Chondrocyte (in vitro differentiated cells): ENCODE measurements at regions not wholly inside any gene's neighbourhood (a gene's known extent, or its start where the extent isn't known, plus 50 kb on each side); places are given as distances from the start of the nearest gene placed in this dataset.
"Not testable (repeated sequence)": the region's sequence is repeated elsewhere in the genome, so short reads cannot be mapped to it uniquely, and the experiment has no call there.

Source experiments
- DNase-seq: peaks from one replicate; pipeline ENCODE4 v3.0.0; 2021; ENCODE audit warnings: mixed read lengths, low spot score
- H3K27ac Mint-ChIP-seq: one replicate; pipeline ENCODE4 v1.8.0; 2021; ENCODE audit warnings: mild to moderate bottlenecking, moderate library complexity, mixed read lengths; ENCODE audit not compliant: unreplicated experiment
- H3K27me3 Mint-ChIP-seq: 2 replicates; pipeline ENCODE4 v1.8.0; 2021; ENCODE audit warnings: low read depth, mixed read lengths
- H3K36me3 Mint-ChIP-seq: 2 replicates; pipeline ENCODE4 v1.8.0; 2021; ENCODE audit warnings: low read depth, mixed read lengths
- H3K4me1 Mint-ChIP-seq: 2 replicates; pipeline ENCODE4 v1.8.0; 2021; ENCODE audit warnings: low read depth, mild to moderate bottlenecking, mixed read lengths
- H3K4me3 Mint-ChIP-seq: one replicate; pipeline ENCODE4 v1.8.0; 2021; ENCODE audit warnings: mild to moderate bottlenecking, moderate library complexity, mixed read lengths; ENCODE audit not compliant: unreplicated experiment
- H3K9me3 Mint-ChIP-seq: 2 replicates; pipeline ENCODE4 v1.8.0; 2021; ENCODE audit warnings: low read depth, mixed read lengths
- TF ChIP-seq, protein P1 (sequence below): fragments of 200-600 bp; sonication (generic); IDR thresholded peaks from 2 replicates; pipeline ENCODE4 v1.5.0; 2021; ENCODE audit warnings: antibody characterized with exemption, mild to moderate bottlenecking, moderate library complexity

DNA sequence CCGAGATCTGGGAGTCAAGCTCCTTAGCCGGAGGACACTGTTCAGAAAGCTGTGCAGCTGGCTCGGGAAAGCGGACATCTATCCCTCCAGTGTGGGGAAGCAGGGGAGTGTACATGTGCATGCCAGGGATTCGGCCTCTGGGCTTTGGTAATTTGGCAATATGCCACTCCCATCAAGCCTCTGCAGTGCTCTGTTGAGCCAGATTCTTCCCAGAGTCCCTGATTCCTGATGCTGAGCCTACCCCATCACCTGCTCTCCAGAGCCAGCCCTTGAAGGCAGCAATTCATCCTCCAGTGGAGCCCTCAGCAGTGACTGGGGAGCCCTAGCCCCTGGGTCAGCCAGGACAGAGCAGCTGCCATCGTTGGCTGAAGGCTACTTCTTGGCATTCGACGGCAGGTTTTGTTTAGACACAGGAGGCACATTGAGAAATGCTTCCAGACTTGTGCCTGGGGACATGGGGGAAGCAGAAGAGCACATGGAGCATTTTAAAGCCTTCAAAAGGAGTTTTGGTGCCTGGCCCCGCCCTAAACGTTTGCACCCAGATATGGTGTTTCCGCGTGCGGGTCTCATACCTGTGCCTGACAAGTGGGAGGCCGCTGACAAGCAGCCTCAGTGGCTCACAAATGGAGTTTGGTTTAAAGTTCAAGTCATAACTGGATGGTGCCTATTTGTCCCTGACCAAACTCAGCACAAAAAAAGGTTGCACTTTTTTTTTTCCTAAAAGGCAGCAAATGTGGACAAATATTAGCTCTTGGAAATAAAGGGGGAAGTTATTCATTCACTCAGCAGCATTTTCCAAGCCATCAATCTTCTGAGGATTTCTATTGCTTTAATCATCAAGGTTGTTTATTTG, 272.8 kb downstream of the CYRIA start:
- Mint-ChIP-seq H3K27me3 (peaks cover 8% of the 10 kb centered on the region), H3K9me3 (no peaks in the 10 kb centered on the region), H3K4me3 (no peak overlapping the region), H3K4me1 (no peaks in the 10 kb centered on the region), H3K36me3 (no peaks in the 10 kb centered on the region), H3K27ac (no peak overlapping the region)
- TF ChIP-seq, protein P1, sequence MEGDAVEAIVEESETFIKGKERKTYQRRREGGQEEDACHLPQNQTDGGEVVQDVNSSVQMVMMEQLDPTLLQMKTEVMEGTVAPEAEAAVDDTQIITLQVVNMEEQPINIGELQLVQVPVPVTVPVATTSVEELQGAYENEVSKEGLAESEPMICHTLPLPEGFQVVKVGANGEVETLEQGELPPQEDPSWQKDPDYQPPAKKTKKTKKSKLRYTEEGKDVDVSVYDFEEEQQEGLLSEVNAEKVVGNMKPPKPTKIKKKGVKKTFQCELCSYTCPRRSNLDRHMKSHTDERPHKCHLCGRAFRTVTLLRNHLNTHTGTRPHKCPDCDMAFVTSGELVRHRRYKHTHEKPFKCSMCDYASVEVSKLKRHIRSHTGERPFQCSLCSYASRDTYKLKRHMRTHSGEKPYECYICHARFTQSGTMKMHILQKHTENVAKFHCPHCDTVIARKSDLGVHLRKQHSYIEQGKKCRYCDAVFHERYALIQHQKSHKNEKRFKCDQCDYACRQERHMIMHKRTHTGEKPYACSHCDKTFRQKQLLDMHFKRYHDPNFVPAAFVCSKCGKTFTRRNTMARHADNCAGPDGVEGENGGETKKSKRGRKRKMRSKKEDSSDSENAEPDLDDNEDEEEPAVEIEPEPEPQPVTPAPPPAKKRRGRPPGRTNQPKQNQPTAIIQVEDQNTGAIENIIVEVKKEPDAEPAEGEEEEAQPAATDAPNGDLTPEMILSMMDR: no peak
- DNase-seq: no peak

DNA sequence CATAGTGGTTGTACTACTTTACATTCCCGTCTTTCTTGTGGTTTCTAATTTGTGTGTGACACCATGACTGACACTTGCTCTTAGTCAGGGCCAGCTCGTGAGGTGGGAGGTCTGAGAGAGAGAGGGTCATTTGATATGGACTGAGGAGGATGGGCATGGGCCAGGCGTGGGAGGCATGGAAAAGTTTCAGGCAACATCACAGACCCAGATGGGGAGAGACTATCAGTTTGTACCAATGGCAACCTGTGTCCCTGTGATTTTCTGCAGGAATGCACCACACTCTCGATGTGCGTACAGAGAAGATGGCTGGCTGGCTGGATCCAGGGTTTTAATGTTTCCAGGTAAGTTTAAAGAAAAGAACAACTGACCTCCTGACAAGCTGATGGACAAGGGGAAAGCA, 273.6 kb downstream of the CYRIA start:
- Mint-ChIP-seq H3K36me3 (no peaks in the 10 kb centered on the region), H3K4me1 (no peaks in the 10 kb centered on the region), H3K4me3 (no peak overlapping the region), H3K27ac (no peak overlapping the region), H3K9me3 (no peaks in the 10 kb centered on the region), H3K27me3 (peaks cover 8% of the 10 kb centered on the region)
- DNase-seq: no peak
- TF ChIP-seq, protein P1: no peak

DNA sequence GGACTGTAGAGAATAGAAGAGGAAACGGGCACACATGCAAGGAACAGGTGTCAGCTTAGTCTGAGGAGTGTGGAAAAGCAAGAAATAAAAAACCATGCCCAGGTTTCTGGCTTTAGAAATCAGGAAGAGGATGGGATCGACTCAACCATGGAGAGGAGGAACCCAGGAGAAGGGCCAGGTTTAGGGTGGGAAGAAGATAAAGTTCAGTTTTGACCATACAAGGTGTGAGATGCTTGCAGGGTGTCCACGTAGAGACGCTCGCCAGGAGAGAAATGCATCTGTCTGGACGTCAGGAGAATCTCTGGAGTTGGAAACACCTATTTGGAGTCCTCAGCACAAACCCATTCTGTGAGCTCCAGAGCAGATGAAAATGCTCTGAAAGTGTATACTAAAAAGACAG, 275.1 kb downstream of the CYRIA start:
- Mint-ChIP-seq H3K4me3 (no peak overlapping the region), H3K27me3 (peaks cover 8% of the 10 kb centered on the region), H3K27ac (no peak overlapping the region), H3K9me3 (no peaks in the 10 kb centered on the region), H3K36me3 (no peaks in the 10 kb centered on the region), H3K4me1 (peaks cover 3% of the 10 kb centered on the region)
- TF ChIP-seq, protein P1: no peak
- DNase-seq: no peak

DNA sequence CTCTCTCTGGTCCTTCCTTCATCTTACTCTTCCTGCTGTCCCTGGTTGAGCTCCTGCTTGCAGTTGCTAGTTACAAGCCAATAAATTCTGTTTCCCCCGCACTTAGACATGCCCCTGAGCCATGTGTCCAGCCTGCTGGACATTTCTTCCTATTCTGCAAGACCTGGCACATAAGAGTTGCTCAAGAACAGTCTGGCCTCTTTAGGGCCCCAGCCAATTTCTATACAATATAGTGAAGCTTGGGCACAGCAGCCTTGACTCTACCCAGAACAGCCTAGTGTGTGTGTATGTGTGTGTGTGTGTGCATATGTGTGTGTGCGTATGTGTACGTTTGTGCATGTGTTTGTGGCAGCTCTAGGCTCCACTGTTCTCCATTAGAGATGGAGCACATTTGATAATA, 276.0 kb downstream of the CYRIA start:
- Mint-ChIP-seq H3K36me3 (no peaks in the 10 kb centered on the region), H3K9me3 (no peaks in the 10 kb centered on the region), H3K4me1 (peaks cover 3% of the 10 kb centered on the region), H3K4me3 (no peak overlapping the region), H3K27me3 (peaks cover 8% of the 10 kb centered on the region), H3K27ac (no peak overlapping the region)
- no peak for DNase-seq
- TF ChIP-seq, protein P1: no peak

DNA sequence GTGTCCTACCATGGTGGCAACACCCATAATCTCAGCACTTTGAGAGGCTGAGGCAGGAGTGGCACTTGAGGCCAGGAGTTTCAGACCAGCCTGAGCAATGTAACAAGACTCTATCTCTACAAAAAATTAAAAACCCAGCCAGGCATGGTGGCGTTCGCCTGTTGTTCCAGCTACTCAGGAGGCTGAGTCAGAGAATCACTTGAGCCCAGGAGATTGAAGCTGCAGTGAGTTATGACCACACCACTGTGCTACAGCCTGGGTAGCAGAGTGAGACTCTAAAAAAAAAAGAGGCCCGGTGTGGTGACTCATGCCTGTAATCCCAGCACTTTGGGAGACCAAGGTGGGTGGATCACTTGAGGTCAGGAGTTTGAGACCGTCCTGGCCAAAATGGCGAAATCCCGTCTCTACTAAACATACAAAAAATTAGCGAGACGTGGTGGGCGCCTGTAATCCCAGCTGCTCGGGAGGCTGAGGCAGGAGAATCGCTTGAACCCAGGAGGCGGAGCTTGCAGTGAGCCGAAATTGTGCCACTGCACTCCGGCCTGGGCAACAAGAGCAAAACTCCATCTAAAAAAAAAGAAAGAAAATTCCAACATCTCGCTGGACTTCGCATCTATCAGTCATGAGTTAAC, 277.3 kb downstream of the CYRIA start:
- H3K27ac Mint-ChIP-seq, H3K4me3 Mint-ChIP-seq, DNase-seq, H3K9me3 Mint-ChIP-seq, H3K27me3 Mint-ChIP-seq, H3K4me1 Mint-ChIP-seq, H3K36me3 Mint-ChIP-seq: not testable (repeated sequence)
